Coronary artery (tissue), 2 donors: ENCODE measurements at regions not wholly inside any gene's neighbourhood (a gene's known extent, or its start where the extent isn't known, plus 50 kb on each side); places are given as distances from the start of the nearest gene placed in this dataset.
A peak's percentile ranks its signal among the peaks of the same experiment; 100 is the strongest.

Experiments used
- DNase-seq: peaks from one replicate; pipeline ENCODE4 v3.0.0-alpha.2; 2017; ENCODE audit warnings: low spot score
- H3K27ac ChIP-seq, 2 donors: fragments of 200-600 bp; sonication (generic); one replicate each; pipeline ENCODE4 v1.5.1; 2016 to 2019
- H3K4me3 ChIP-seq: fragments of 200-600 bp; sonication (generic); 2 replicates; pipeline ENCODE4 v1.5.1; 2016; ENCODE audit warnings: mild to moderate bottlenecking, moderate library complexity
- TF ChIP-seq, protein P1 (sequence below): fragments of 200-600 bp; sonication (generic); IDR thresholded peaks from one replicate; pipeline ENCODE4 v1.5.1; 2019; ENCODE audit warnings: antibody characterized with exemption

- TF ChIP-seq, protein P1, sequence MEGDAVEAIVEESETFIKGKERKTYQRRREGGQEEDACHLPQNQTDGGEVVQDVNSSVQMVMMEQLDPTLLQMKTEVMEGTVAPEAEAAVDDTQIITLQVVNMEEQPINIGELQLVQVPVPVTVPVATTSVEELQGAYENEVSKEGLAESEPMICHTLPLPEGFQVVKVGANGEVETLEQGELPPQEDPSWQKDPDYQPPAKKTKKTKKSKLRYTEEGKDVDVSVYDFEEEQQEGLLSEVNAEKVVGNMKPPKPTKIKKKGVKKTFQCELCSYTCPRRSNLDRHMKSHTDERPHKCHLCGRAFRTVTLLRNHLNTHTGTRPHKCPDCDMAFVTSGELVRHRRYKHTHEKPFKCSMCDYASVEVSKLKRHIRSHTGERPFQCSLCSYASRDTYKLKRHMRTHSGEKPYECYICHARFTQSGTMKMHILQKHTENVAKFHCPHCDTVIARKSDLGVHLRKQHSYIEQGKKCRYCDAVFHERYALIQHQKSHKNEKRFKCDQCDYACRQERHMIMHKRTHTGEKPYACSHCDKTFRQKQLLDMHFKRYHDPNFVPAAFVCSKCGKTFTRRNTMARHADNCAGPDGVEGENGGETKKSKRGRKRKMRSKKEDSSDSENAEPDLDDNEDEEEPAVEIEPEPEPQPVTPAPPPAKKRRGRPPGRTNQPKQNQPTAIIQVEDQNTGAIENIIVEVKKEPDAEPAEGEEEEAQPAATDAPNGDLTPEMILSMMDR = no peak
- Histone ChIP-seq H3K4me3 (no peak overlapping the region), H3K27ac (no peak overlapping the region)
- DNase-seq = no peak
Measured at GRCh38 chr2:8541223-8541622, 140.6 kb upstream of the ID2 start.

- DNase-seq = peak; percentile 47
- TF ChIP-seq, protein P1 = no peak
- Histone ChIP-seq H3K27ac (no peak overlapping the region), H3K4me3 (no peak overlapping the region)
Measured at GRCh38 chr2:8541636-8542035, 140.2 kb upstream of the ID2 start.

- peak; percentile 56 for DNase-seq
- H3K27ac ChIP-seq = peak overlapping the region in 1 of 2 donors; percentile 81
- TF ChIP-seq, protein P1 = no peak
- no peak overlapping the region for H3K4me3 ChIP-seq
Measured at GRCh38 chr2:8542381-8543059, 139.3 kb upstream of the ID2 start.

DNA sequence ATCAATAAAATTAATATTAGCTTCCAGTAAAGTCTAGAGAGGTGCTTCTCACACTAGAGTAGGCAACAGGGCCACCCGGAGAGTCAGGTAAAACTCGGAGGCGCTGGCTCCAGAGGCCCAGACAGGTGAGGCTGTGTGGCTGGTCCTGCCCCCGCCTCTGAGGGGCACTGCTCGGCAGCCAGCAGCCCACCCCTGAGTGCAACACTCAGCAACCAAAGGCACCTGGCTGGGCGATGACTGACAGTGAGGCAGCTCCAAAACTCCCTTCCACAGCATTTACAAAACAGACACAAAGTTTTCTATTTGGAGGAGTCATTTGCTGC is 138.8 kb upstream of the ID2 start:
- Histone ChIP-seq H3K27ac (peak overlapping the region; percentile 22 to 81), H3K4me3 (peak overlapping the region; percentile 56)
- DNase-seq = peak; percentile 57
- TF ChIP-seq, protein P1 = no peak

- H3K4me3 ChIP-seq = peak overlapping the region; percentile 56
- TF ChIP-seq, protein P1 = no peak
- peak; percentile 90 for DNase-seq
- H3K27ac ChIP-seq = peak overlapping the region; percentile 22 to 81
Measured at GRCh38 chr2:8543383-8544170, 138.3 kb upstream of the ID2 start.

GRCh38 chr2:8544171-8544785 is 137.6 kb upstream of the ID2 start:
- Histone ChIP-seq H3K4me3 (peak overlapping the region; percentile 56), H3K27ac (peak overlapping the region; percentile 22 to 81)
- TF ChIP-seq, protein P1 = no peak
- peak; percentile 69 for DNase-seq
